Upper lobe of left lung (tissue), 6 donors: ENCODE measurements at regions not wholly inside any gene's neighbourhood (a gene's known extent, or its start where the extent isn't known, plus 50 kb on each side); places are given as distances from the start of the nearest gene placed in this dataset.

ENCODE experiments used
- ATAC-seq, 2 donors: fragments of 200-7000 bp; cut with Tn5 transposase; one replicate each; pipeline ENCODE4 v1.9.1; 2022; ENCODE audit warnings: mild to moderate bottlenecking in 2 of 2, moderate library complexity in 2 of 2; ENCODE audit not compliant: low FRiP score in 2 of 2
- DNase-seq, 2 donors: peaks; one replicate each; pipeline ENCODE4 v3.0.0-alpha.2; 2019 to 2020
- H3K27ac ChIP-seq, 4 donors: fragments of 200-600 bp; sonication (generic); one replicate each; pipeline ENCODE4 v1.5.1; 2016 to 2019
- H3K27me3 ChIP-seq, 4 donors: fragments of 200-600 bp; sonication (generic); one replicate each; pipeline ENCODE4 v1.5.1; 2017 to 2019
- H3K36me3 ChIP-seq, 4 donors: fragments of 200-600 bp; sonication (generic); one replicate each; pipeline ENCODE4 v1.5.1; 2016 to 2019
- H3K4me1 ChIP-seq, 4 donors: fragments of 200-600 bp; sonication (generic); one replicate each; pipeline ENCODE4 v1.5.1; 2018 to 2019
- H3K4me3 ChIP-seq, 4 donors: fragments of 200-600 bp; sonication (generic); one replicate each; pipeline ENCODE4 v1.5.1; 2017 to 2019; ENCODE audit warnings: mild to moderate bottlenecking in 2 of 4, moderate library complexity in 1 of 4
- H3K9me3 ChIP-seq, 4 donors: fragments of 200-600 bp; sonication (generic); one replicate each; pipeline ENCODE4 v1.5.1; 2018 to 2019
- EP300 ChIP-seq, 4 donors: sonication (generic); formaldehyde crosslinking; IDR thresholded peaks; one replicate each; pipeline ENCODE4 v1.5.1; 2017; ENCODE audit warnings: antibody characterized with exemption in 4 of 4, control low read depth in 2 of 4
- POLR2A ChIP-seq, 4 donors: fragments of 450-650 bp; IDR thresholded peaks; one replicate each; pipeline ENCODE4 v1.5.1; 2016 to 2017; ENCODE audit warnings: antibody characterized with exemption in 4 of 4, mild to moderate bottlenecking in 2 of 4
- POLR2AphosphoS5 ChIP-seq, 2 donors: sonication (generic); formaldehyde crosslinking; IDR thresholded peaks; one replicate each; pipeline ENCODE4 v1.5.1; 2017; ENCODE audit warnings: antibody characterized with exemption in 2 of 2
- WGBS, 2 donors: methylation state at CpG; one replicate each; pipeline ENCODE4 v1.1.5; 2017 to 2018; 5-methylcytosine and 5-hydroxymethylcytosine counted together
- TF ChIP-seq, protein P1 (sequence below), 6 experiments: fragments of 450-650 bp in 4 of 6; fragments of 200-600 bp in 2 of 6; sonication (generic) in 2 of 6; IDR thresholded peaks; one replicate each; pipeline ENCODE4 v1.5.1; 2016 to 2019; ENCODE audit warnings: antibody characterized with exemption in 6 of 6
- donor health status: DM: no; HTN: no; CAD: no; lungs with moderate emphysema.
- donor health status: DM: no; HTN: yes; CAD: no; lungs with severe emphysema.

DNA sequence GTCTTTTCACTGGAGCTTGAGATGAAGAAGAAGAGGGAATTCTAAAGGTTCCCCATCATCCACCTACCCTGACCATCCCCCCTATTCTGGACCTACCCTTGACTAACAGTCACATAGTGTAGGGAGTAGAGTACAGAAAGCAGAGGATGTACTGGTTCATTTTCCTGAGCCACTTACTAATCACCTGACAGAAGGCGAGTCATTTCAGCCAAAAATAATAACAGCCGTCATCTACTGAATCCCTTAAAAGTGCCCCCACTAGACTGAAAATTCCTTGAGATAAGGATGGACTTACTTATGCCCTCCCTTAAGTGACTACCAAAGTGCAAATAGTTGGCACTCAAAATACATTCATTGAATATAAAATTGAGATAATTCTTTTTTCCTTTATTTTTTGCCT is 112.2 kb downstream of the FOXD1 start:
- ATAC-seq, result no peak

DNA sequence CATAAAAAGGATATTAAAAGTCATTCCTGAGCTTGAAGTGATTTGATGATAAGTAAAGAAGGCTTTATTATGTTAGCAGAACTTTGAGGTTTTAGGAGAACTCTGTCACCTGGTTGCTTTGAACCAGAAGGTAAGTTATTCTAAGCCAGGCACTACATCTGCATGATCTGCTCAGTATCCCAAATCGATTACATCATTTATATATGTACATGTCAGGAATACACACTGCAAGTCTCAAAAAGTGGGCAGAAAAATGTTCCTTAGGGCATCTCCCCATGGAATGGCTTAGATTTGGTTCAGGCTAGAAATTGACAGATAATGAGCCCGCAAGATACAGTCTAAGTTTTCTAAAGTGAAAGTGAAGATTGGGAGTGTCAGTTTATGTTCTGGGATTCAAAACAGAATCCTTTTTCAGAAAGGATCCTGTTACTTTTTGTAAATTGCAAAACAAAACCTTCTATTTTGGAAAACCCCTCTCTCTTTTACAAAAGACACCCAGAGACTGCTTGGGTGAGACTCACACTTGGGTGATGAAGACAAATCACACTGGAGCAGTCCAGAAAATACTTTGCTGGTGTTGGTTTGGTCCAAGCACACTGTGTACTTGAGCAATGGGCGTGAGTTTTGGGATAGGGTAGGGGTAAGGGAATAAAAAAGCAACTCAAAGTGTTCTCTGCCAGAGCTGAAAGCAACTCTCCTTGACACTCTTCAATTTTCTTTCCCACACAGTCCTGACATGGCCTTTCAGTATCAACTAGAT is 114.5 kb downstream of the FOXD1 start:
- TF ChIP-seq POLR2AphosphoS5 (IDR thresholded peaks at IDR 0.05) (no peak), POLR2A (IDR thresholded peaks at IDR 0.05) (no peak), EP300 (IDR thresholded peaks at IDR 0.05) (no peak)
- TF ChIP-seq, protein P1, sequence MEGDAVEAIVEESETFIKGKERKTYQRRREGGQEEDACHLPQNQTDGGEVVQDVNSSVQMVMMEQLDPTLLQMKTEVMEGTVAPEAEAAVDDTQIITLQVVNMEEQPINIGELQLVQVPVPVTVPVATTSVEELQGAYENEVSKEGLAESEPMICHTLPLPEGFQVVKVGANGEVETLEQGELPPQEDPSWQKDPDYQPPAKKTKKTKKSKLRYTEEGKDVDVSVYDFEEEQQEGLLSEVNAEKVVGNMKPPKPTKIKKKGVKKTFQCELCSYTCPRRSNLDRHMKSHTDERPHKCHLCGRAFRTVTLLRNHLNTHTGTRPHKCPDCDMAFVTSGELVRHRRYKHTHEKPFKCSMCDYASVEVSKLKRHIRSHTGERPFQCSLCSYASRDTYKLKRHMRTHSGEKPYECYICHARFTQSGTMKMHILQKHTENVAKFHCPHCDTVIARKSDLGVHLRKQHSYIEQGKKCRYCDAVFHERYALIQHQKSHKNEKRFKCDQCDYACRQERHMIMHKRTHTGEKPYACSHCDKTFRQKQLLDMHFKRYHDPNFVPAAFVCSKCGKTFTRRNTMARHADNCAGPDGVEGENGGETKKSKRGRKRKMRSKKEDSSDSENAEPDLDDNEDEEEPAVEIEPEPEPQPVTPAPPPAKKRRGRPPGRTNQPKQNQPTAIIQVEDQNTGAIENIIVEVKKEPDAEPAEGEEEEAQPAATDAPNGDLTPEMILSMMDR (IDR thresholded peaks at IDR 0.05), result no peak
- no peak overlapping the region for H3K27ac ChIP-seq
- H3K27me3 ChIP-seq, result peaks cover 0 to 2% (median 0%) of the 10 kb centered on the region in 4 donors
- H3K4me1 ChIP-seq, result no peaks in the 10 kb centered on the region
- no peaks in the 10 kb centered on the region for H3K36me3 ChIP-seq
- 79 to 84% methylated on average over 3 of the region's 3 CpGs for WGBS, 2 donors
- DNase-seq (no peak), ATAC-seq (no peak)
- no peak overlapping the region for H3K4me3 ChIP-seq
- H3K9me3 ChIP-seq, result peaks cover 0 to 14% (median 6%) of the 10 kb centered on the region in 4 donors

More for the DNA sequence above, 112.2 kb downstream of the FOXD1 start:
- 67 to 87% methylated on average over 2 of the region's 2 CpGs for WGBS, 2 donors
- TF ChIP-seq, protein P1 (IDR thresholded peaks at IDR 0.05), result no peak
- TF ChIP-seq POLR2AphosphoS5 (IDR thresholded peaks at IDR 0.05) (no peak), POLR2A (IDR thresholded peaks at IDR 0.05) (no peak)
- no peak for DNase-seq
- Histone ChIP-seq H3K4me1 (no peaks in the 10 kb centered on the region), H3K9me3 (peaks cover 0 to 6% (median 2%) of the 10 kb centered on the region in 4 donors), H3K27me3 (peaks cover 0 to 6% (median 2%) of the 10 kb centered on the region in 4 donors), H3K36me3 (no peaks in the 10 kb centered on the region), H3K27ac (no peak overlapping the region), H3K4me3 (no peak overlapping the region)

DNA sequence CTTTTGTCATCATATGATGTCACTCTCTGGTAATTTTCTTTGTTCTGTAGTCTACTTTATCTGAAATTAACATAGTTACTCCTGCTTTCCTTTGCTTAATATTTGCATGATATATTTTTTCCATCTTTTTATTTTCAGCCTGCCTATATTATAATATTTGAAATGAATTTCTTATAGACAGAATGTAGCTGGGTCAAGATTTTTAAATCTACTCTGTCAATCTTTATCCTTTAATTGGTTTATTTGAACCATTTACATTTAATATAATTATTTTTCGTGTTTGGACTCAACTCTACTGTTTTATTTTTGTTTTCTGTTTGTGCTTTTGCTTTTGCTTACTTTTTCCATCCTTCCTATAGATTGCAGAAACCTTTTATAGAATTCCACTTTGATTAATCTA is 118.0 kb downstream of the FOXD1 start:
- Histone ChIP-seq H3K4me3 (no peak overlapping the region), H3K9me3 (peaks cover 0 to 14% (median 6%) of the 10 kb centered on the region in 4 donors), H3K27ac (no peak overlapping the region), H3K27me3 (no peaks in the 10 kb centered on the region), H3K4me1 (no peaks in the 10 kb centered on the region), H3K36me3 (no peaks in the 10 kb centered on the region)
- DNase-seq, result no peak
- ATAC-seq, result no peak
- no peak for TF ChIP-seq POLR2A (IDR thresholded peaks at IDR 0.05)
- TF ChIP-seq, protein P1 (IDR thresholded peaks at IDR 0.05), result no peak
- no peak for TF ChIP-seq EP300 (IDR thresholded peaks at IDR 0.05)
- TF ChIP-seq POLR2AphosphoS5 (IDR thresholded peaks at IDR 0.05), result no peak
- 63 to 71% methylated on average over 1 of the region's 1 CpG for WGBS, 2 donors

DNA sequence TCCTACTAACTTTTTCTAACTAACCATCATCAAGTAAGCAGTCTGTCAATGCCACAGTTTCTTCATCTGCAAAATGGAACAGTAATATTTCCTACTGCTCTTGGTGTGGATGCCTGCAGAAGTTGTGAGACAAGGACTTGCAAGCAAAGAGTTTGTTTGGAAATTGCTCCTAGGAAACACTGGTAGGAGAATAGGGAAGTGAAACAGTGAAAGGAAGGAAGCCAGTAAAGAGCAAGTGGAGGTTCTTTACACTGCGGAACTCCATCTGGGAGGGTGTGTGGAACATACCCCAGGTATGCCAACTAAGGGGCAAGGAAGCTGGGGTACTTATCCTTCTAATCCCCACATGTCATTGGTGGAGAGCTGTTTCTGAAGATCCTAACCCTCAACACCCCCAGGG is 119.9 kb downstream of the FOXD1 start:
- no peak overlapping the region for H3K4me3 ChIP-seq
- no peak for TF ChIP-seq POLR2A (IDR thresholded peaks at IDR 0.05)
- TF ChIP-seq, protein P1 (IDR thresholded peaks at IDR 0.05), result no peak
- TF ChIP-seq POLR2AphosphoS5 (IDR thresholded peaks at IDR 0.05), result no peak
- H3K9me3 ChIP-seq, result peaks cover 0 to 14% (median 6%) of the 10 kb centered on the region in 4 donors
- ATAC-seq (peak in 1 of 2 donors; percentile 56), DNase-seq (no peak)
- H3K27ac ChIP-seq, result no peak overlapping the region
- 71 to 89% methylated on average over 1 of the region's 1 CpG for WGBS, 2 donors
- no peaks in the 10 kb centered on the region for H3K36me3 ChIP-seq
- H3K4me1 ChIP-seq, result no peaks in the 10 kb centered on the region
- H3K27me3 ChIP-seq, result no peaks in the 10 kb centered on the region
